Ishikawa (cell line): ENCODE measurements at regions not wholly inside any gene's neighbourhood (a gene's known extent, or its start where the extent isn't known, plus 50 kb on each side); places are given as distances from the start of the nearest gene placed in this dataset.

Source experiments
- CEBPB ChIP-seq: IDR thresholded peaks from 2 replicates; pipeline ENCODE4 v1.6.1; 2012
- EGR1 ChIP-seq: IDR thresholded peaks from 2 replicates; pipeline ENCODE4 v1.6.1; 2012
- EP300 ChIP-seq: IDR thresholded peaks from 2 replicates; pipeline ENCODE4 v1.6.1; 2012; ENCODE audit warnings: borderline replicate concordance
- FOXM1 ChIP-seq: IDR thresholded peaks from 2 replicates; pipeline ENCODE4 v1.6.1; 2012; ENCODE audit warnings: low read depth, borderline replicate concordance
- NFIC ChIP-seq: IDR thresholded peaks from 2 replicates; pipeline ENCODE4 v1.6.1; 2012
- RAD21 ChIP-seq: IDR thresholded peaks from 2 replicates; pipeline ENCODE4 v1.6.1; 2012; ENCODE audit warnings: low read depth
- REST ChIP-seq: IDR thresholded peaks from 2 replicates; pipeline ENCODE4 v1.6.1; 2012; ENCODE audit warnings: low read depth, mild to moderate bottlenecking
- TAF1 ChIP-seq: IDR thresholded peaks from 2 replicates; pipeline ENCODE4 v1.6.1; 2012; ENCODE audit warnings: low read depth, mild to moderate bottlenecking
- TCF12 ChIP-seq: IDR thresholded peaks from 2 replicates; pipeline ENCODE4 v1.6.1; 2012; ENCODE audit warnings: low read depth
- YY1 ChIP-seq: IDR thresholded peaks from 2 replicates; pipeline ENCODE4 v1.6.1; 2012; ENCODE audit warnings: low read depth
- TF ChIP-seq, protein P1 (sequence below): IDR thresholded peaks from 2 replicates; pipeline ENCODE4 v1.6.1; 2012
- TF ChIP-seq, protein P2 (sequence below): IDR thresholded peaks from 2 replicates; pipeline ENCODE4 v1.6.1; 2012

DNA sequence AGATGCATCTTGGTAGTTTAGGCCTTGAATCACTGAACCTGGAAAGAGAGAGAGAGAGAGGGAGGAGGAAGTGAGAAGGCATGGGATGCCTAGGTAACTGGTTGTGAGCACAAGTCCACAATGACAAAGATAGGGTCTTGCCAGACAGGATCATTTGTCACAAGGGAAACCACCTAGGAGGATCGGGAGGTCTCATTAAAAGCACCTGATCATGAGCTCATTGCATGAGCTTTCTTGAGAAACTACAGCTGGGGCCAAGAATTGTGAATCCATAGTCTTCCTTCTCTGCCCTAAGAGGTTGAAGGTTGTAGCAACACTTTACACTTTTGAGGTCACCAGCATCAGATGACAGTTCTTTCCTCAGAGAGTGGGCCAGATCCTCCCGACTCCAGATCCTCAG lies 195.7 kb downstream of the CD83 start:
- TF ChIP-seq EGR1 (no peak), TCF12 (no peak), TAF1 (no peak), EP300 (no peak), FOXM1 (no peak), RAD21 (no peak), YY1 (no peak), REST (no peak), CEBPB (no peak), NFIC (no peak)
- TF ChIP-seq, protein P1, sequence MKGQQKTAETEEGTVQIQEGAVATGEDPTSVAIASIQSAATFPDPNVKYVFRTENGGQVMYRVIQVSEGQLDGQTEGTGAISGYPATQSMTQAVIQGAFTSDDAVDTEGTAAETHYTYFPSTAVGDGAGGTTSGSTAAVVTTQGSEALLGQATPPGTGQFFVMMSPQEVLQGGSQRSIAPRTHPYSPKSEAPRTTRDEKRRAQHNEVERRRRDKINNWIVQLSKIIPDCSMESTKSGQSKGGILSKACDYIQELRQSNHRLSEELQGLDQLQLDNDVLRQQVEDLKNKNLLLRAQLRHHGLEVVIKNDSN: no peak
- TF ChIP-seq, protein P2, sequence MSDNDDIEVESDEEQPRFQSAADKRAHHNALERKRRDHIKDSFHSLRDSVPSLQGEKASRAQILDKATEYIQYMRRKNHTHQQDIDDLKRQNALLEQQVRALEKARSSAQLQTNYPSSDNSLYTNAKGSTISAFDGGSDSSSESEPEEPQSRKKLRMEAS: no peak
